ENCODE measurements at regions not wholly inside any gene's neighbourhood (a gene's known extent, or its start where the extent isn't known, plus 50 kb on each side); places are given as distances from the start of the nearest gene placed in this dataset.

GRCh38 chr4:60215906-60216305 lies 984.2 kb upstream of the ADGRL3 start:
- FAIRE-seq = no peak

- no peak for FAIRE-seq
These were observed 983.4 kb upstream of the ADGRL3 start for GRCh38 chr4:60216752-60217151.

- FAIRE-seq = no peak
These were observed 978.3 kb upstream of the ADGRL3 start for GRCh38 chr4:60221866-60222265.

GRCh38 chr4:60223208-60223923 lies 976.8 kb upstream of the ADGRL3 start:
- FAIRE-seq = no peak

GRCh38 chr4:60241866-60242265 lies 958.3 kb upstream of the ADGRL3 start:
- no peak for FAIRE-seq

- FAIRE-seq = no peak
These were observed 950.3 kb upstream of the ADGRL3 start for GRCh38 chr4:60249784-60250183.

GRCh38 chr4:60250657-60251056 lies 949.5 kb upstream of the ADGRL3 start:
- FAIRE-seq = no peak

- FAIRE-seq = no peak
These were observed 940.3 kb upstream of the ADGRL3 start for GRCh38 chr4:60259781-60260180.

- no peak for FAIRE-seq
These were observed 933.6 kb upstream of the ADGRL3 start for GRCh38 chr4:60266505-60266904.

- FAIRE-seq = no peak
These were observed 903.7 kb upstream of the ADGRL3 start for GRCh38 chr4:60296386-60296785.

GRCh38 chr4:60313611-60314178 lies 886.4 kb upstream of the ADGRL3 start:
- FAIRE-seq = no peak

GRCh38 chr4:60314416-60314815 lies 885.7 kb upstream of the ADGRL3 start:
- FAIRE-seq = no peak

- FAIRE-seq = no peak
These were observed 884.5 kb upstream of the ADGRL3 start for GRCh38 chr4:60315586-60315985.

- no peak for FAIRE-seq
These were observed 873.4 kb upstream of the ADGRL3 start for GRCh38 chr4:60326735-60327134.

- no peak for FAIRE-seq
These were observed 872.5 kb upstream of the ADGRL3 start for GRCh38 chr4:60327651-60328050.

- no peak for FAIRE-seq
These were observed 855.2 kb upstream of the ADGRL3 start for GRCh38 chr4:60344908-60345307.

GRCh38 chr4:60345392-60345791 lies 854.7 kb upstream of the ADGRL3 start:
- no peak for FAIRE-seq

- FAIRE-seq = no peak
These were observed 840.3 kb upstream of the ADGRL3 start for GRCh38 chr4:60359746-60360367.

- no peak for FAIRE-seq
These were observed 835.0 kb upstream of the ADGRL3 start for GRCh38 chr4:60365176-60365575.

- no peak for FAIRE-seq
These were observed 833.5 kb upstream of the ADGRL3 start for GRCh38 chr4:60366661-60367060.

GRCh38 chr4:60368986-60369385 lies 831.1 kb upstream of the ADGRL3 start:
- FAIRE-seq = no peak

- FAIRE-seq = no peak
These were observed 822.1 kb upstream of the ADGRL3 start for GRCh38 chr4:60378010-60378409.

GRCh38 chr4:60384516-60384915 lies 815.6 kb upstream of the ADGRL3 start:
- FAIRE-seq = no peak

GRCh38 chr4:60389633-60390032 lies 810.5 kb upstream of the ADGRL3 start:
- FAIRE-seq = no peak
